ENCODE measurements at regions not wholly inside any gene's neighbourhood (a gene's known extent, or its start where the extent isn't known, plus 50 kb on each side); places are given as distances from the start of the nearest gene placed in this dataset.
"Not testable (repeated sequence)": the region's sequence is repeated elsewhere in the genome, so short reads cannot be mapped to it uniquely, and the experiment has no call there.

GRCh38 chr20:30682236-30682635 lies 575.2 kb upstream of the DEFB115 start:
- TF ChIP-seq, protein P1, sequence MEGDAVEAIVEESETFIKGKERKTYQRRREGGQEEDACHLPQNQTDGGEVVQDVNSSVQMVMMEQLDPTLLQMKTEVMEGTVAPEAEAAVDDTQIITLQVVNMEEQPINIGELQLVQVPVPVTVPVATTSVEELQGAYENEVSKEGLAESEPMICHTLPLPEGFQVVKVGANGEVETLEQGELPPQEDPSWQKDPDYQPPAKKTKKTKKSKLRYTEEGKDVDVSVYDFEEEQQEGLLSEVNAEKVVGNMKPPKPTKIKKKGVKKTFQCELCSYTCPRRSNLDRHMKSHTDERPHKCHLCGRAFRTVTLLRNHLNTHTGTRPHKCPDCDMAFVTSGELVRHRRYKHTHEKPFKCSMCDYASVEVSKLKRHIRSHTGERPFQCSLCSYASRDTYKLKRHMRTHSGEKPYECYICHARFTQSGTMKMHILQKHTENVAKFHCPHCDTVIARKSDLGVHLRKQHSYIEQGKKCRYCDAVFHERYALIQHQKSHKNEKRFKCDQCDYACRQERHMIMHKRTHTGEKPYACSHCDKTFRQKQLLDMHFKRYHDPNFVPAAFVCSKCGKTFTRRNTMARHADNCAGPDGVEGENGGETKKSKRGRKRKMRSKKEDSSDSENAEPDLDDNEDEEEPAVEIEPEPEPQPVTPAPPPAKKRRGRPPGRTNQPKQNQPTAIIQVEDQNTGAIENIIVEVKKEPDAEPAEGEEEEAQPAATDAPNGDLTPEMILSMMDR (IDR thresholded peaks at IDR 0.05): not testable (repeated sequence)
- TF ChIP-seq POLR2A (IDR thresholded peaks at IDR 0.05): not testable (repeated sequence)

Data from heart left ventricle (tissue), 13 donors.